MCF 10A (cell line): ENCODE measurements at regions not wholly inside any gene's neighbourhood (a gene's known extent, or its start where the extent isn't known, plus 50 kb on each side); places are given as distances from the start of the nearest gene placed in this dataset.
"Not testable (repeated sequence)": the region's sequence is repeated elsewhere in the genome, so short reads cannot be mapped to it uniquely, and the experiment has no call there.

Experiments
- BruUV-seq: library from RNA; stranded (reverse); fragments of 400-500 nt; replicated peaks from 2 replicates; lab custom pipeline; 2021; lab: Mats Ljungman, UMichigan
- CTCF ChIA-PET: fragments of 300-600 bp; sonication (Branson Sonifier 250); formaldehyde crosslinking; extraction: SDS; loops from one replicate; lab custom pipeline; 2021; ENCODE audit warnings: antibody characterized with exemption, inconsistent platforms; lab: Yijun Ruan, JAX
- POLR2A ChIA-PET: fragments of 300-600, 350-650 bp; sonication (Branson Sonifier 250); formaldehyde crosslinking; extraction: SDS; loops from one replicate; lab custom pipeline; 2020; ENCODE audit warnings: antibody characterized with exemption, inconsistent platforms; lab: Yijun Ruan, JAX
- DNase-seq: peaks from one replicate; pipeline ENCODE4 v3.0.0-alpha.2; 2018; ENCODE audit not compliant: unreplicated experiment
- H3K27ac Mint-ChIP-seq: one replicate; pipeline ENCODE4 v1.8.0; 2022; ENCODE audit warnings: mild to moderate bottlenecking, low read depth, mixed read lengths; ENCODE audit not compliant: unreplicated experiment
- H3K27me3 Mint-ChIP-seq: one replicate; pipeline ENCODE4 v1.8.0; 2022; ENCODE audit warnings: mixed read lengths; ENCODE audit not compliant: insufficient read depth, unreplicated experiment
- H3K36me3 Mint-ChIP-seq: one replicate; pipeline ENCODE4 v1.8.0; 2022; ENCODE audit warnings: mild to moderate bottlenecking, moderate library complexity, mixed read lengths; ENCODE audit not compliant: insufficient read depth, unreplicated experiment
- H3K4me1 Mint-ChIP-seq: one replicate; pipeline ENCODE4 v1.8.0; 2022; ENCODE audit warnings: mixed read lengths; ENCODE audit not compliant: insufficient read depth, unreplicated experiment
- H3K4me3 Mint-ChIP-seq: one replicate; pipeline ENCODE4 v1.8.0; 2022; ENCODE audit warnings: mild to moderate bottlenecking, moderate library complexity, mixed read lengths; ENCODE audit not compliant: unreplicated experiment
- H3K9me3 Mint-ChIP-seq: one replicate; pipeline ENCODE4 v1.8.0; 2022; ENCODE audit warnings: mixed read lengths; ENCODE audit not compliant: unreplicated experiment
- intact Hi-C: fragments of 100-400 bp; cut with micrococcal nuclease; formaldehyde crosslinking; loops from 2 replicates; pipeline ENCODE4 v1.14.1; 2022
- TF ChIP-seq, protein P1 (sequence below): fragments of 200-600 bp; IDR thresholded peaks from one replicate; pipeline ENCODE4 v1.8.0; 2022; ENCODE audit warnings: antibody characterized with exemption, mild to moderate bottlenecking; ENCODE audit not compliant: unreplicated experiment

DNA sequence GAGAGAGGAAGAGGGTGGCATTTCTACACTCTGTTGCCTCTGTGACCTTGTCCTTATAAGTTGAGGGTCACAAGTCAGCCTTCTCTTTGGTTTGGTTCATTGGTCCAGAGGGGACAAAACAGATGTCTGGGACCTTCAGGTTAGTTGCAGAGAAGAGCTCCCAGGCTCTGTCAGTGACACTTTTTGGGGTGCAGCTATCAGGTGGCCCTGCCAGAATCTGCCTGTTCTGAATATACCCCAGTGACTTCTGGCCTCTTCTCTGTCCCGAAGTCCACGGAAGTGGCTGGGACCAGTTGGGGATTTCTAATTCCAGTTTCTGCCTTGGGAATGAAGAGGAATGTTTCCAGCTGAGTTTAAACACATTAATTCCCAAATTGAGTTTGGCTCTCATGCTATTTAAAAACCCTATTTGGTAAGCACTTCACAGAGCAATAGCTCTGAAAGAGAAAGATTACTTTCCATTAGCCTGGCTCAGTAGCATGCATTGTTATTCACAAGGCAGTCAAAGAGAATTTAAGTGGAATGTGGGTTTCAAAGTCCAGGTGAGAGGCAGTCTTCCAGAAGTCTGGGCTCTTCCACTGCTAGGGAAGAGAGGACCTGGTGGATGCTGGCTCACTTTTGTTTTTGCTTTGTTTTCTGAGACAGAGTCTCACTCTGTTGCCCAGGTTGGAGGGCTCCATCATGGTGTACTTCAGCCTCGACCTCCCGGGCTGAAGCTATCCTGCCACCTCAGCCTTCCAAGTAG, 237.8 kb upstream of the GALNT17 start:
- no peaks in the 10 kb centered on the region for H3K36me3 Mint-ChIP-seq
- ChIA-PET POLR2A (no interaction called here), CTCF (no interaction called here)
- no peak overlapping the region for H3K4me3 Mint-ChIP-seq
- intact Hi-C loops: no loop called here
- H3K4me1 Mint-ChIP-seq: no peaks in the 10 kb centered on the region
- TF ChIP-seq, protein P1, sequence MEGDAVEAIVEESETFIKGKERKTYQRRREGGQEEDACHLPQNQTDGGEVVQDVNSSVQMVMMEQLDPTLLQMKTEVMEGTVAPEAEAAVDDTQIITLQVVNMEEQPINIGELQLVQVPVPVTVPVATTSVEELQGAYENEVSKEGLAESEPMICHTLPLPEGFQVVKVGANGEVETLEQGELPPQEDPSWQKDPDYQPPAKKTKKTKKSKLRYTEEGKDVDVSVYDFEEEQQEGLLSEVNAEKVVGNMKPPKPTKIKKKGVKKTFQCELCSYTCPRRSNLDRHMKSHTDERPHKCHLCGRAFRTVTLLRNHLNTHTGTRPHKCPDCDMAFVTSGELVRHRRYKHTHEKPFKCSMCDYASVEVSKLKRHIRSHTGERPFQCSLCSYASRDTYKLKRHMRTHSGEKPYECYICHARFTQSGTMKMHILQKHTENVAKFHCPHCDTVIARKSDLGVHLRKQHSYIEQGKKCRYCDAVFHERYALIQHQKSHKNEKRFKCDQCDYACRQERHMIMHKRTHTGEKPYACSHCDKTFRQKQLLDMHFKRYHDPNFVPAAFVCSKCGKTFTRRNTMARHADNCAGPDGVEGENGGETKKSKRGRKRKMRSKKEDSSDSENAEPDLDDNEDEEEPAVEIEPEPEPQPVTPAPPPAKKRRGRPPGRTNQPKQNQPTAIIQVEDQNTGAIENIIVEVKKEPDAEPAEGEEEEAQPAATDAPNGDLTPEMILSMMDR: no peak
- BruUV-seq: no TSS peak
- no peak for DNase-seq
- H3K27me3 Mint-ChIP-seq: no peaks in the 10 kb centered on the region
- peaks cover 16% of the 10 kb centered on the region for H3K9me3 Mint-ChIP-seq
- no peak overlapping the region for H3K27ac Mint-ChIP-seq

DNA sequence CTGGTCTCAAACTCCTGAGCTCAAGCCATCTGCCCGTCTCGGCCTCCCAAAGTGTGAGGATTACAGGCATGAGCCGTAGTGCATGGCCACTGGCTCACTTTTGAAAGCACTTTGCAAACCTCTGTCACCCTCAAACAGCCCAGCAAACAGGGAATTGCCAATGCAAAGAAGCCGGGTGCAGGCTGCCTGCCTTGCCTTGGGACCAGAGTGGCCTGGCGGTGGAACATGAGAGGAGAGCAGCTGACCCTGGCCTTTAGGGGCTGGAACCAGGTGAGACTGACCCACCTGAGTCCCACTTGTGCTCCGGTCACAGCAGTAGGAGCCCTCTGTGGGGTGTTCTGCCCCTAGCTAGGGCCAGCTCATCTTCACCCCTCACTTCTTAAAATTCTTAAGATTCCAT, 237.1 kb upstream of the GALNT17 start:
- no peaks in the 10 kb centered on the region for H3K27me3 Mint-ChIP-seq
- peaks cover 16% of the 10 kb centered on the region for H3K9me3 Mint-ChIP-seq
- DNase-seq: no peak
- BruUV-seq: no TSS peak
- no peak overlapping the region for H3K27ac Mint-ChIP-seq
- no peaks in the 10 kb centered on the region for H3K36me3 Mint-ChIP-seq
- TF ChIP-seq, protein P1: no peak
- H3K4me3 Mint-ChIP-seq: no peak overlapping the region
- intact Hi-C loops: no loop called here
- no peaks in the 10 kb centered on the region for H3K4me1 Mint-ChIP-seq
- POLR2A ChIA-PET: no interaction called here
- CTCF ChIA-PET: no interaction called here

DNA sequence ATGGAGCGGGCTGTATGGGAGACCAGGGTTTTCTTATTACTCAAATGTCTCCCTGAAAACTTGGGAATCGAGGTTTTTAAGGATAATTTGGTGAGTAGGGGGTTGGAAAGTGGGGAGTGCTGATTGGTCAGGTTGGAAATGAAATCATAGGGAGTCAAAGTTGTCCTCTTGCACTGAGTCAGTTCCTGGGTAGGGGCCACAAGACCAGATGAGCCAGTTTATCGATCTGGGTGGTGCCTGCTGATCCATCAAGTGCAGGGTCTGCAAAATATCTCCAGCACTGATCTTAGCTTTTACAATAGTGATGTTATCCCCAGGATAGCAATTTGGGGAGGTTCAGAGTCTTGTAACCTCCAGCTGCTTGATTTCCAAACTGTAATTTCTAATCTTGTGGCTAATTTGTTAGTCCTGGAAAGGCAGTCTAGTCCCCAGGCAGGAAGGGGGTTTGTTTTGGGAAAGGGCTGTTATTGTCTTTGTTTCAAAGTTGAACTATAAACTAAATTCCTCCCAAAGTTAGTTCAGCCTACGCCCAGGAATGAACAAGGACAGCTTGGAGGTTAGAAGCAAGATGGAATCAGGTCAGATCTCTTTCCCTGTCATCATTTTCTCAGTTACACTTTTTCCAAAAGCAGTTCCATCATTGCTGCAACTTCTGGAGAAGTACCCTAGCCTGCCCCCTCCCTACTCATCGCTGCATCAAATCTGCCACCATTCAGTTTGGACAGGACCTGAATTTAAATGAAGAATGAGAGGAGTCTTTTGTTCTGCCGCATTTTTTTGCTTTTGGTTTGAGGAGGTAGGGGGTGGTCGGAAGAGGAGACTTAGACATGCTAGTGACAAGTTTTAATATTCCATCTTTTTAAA, 236.4 kb upstream of the GALNT17 start:
- DNase-seq, H3K27ac Mint-ChIP-seq, BruUV-seq, H3K4me1 Mint-ChIP-seq, intact Hi-C loops, H3K4me3 Mint-ChIP-seq, H3K27me3 Mint-ChIP-seq, H3K36me3 Mint-ChIP-seq, POLR2A ChIA-PET: not testable (repeated sequence)
- CTCF ChIA-PET: interaction anchor here (0.7 kb wide), 1 partner anchor 1018 kb away, joined by 3 read pairs; no protein-coding TSS in a partner anchor
- H3K9me3 Mint-ChIP-seq: peaks cover 21% of the 10 kb centered on the region

DNA sequence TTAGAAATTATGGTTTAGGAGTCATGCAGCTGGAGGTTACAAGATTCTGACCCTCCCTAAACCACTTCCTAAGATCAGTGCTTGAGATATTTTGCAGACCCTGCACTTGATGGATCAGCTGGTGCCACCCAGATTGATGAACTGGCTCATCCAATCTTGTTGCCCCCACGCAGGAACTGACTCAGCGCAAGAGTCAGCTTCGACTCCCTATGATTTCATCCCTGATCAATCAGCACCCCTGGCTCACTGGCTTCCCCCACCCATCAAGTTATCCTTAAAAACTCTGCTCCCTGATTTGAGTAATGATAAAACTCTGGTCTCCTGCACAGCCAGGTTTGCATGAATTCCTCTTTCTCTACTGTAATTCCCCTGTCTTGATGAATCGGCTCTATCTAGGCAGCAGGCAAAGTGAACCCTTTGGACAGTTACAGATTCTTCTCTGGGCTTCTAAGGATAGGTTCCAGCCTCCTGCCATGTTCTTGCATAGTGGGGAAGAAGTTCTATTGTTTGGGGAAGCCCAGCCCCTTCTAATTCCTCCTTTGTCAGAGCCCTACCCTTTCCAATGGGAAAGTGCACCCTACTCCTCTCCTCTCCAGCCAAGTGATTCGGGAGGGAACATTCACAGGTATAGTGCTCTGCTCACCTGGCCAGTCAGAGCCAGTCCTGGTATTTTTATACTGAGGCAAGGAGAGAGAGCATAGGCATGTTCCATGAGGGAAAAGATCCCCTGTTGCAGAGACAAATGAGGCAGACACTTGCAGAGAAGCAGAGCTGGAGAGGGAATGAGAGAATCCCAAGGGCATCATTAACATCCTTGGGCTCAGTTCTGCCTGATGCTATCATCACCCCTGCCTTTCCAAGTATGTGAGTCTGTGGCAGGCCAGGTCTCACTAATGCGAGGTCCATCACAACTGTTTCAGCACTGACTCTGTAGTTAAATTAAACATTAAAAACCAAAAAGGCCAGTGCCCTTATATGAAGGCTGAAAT, 224.4 kb upstream of the GALNT17 start:
- Mint-ChIP-seq H3K27me3 (no peaks in the 10 kb centered on the region), H3K36me3 (no peaks in the 10 kb centered on the region), H3K27ac (no peak overlapping the region), H3K4me3 (no peak overlapping the region), H3K4me1 (no peaks in the 10 kb centered on the region), H3K9me3 (peaks cover 21% of the 10 kb centered on the region)
- TF ChIP-seq, protein P1: no peak
- CTCF ChIA-PET: no interaction called here
- BruUV-seq: no TSS peak
- POLR2A ChIA-PET: no interaction called here
- DNase-seq: no peak
- intact Hi-C loops: no loop called here
